Mucosa of descending colon (tissue), 3 donors: ENCODE measurements at regions not wholly inside any gene's neighbourhood (a gene's known extent, or its start where the extent isn't known, plus 50 kb on each side); places are given as distances from the start of the nearest gene placed in this dataset.

Experiments used
- ATAC-seq: fragments of 200-7000 bp; cut with Tn5 transposase; one replicate; pipeline ENCODE4 v1.9.1; 2020; ENCODE audit warnings: mild to moderate bottlenecking, moderate library complexity
- DNase-seq, 3 donors: peaks; one replicate each; pipeline ENCODE4 v3.0.0-alpha.2; 2020
- H3K36me3 ChIP-seq: fragments of 200-600 bp; one replicate; pipeline ENCODE4 v1.8.0; 2021; ENCODE audit warnings: low read depth, mild to moderate bottlenecking
- H3K4me1 ChIP-seq: fragments of 200-600 bp; one replicate; pipeline ENCODE4 v1.8.0; 2021; ENCODE audit warnings: low read depth, mild to moderate bottlenecking
- H3K4me3 ChIP-seq: fragments of 200-600 bp; one replicate; pipeline ENCODE4 v1.8.0; 2021; ENCODE audit warnings: mild to moderate bottlenecking
- H3K9me3 ChIP-seq: fragments of 200-600 bp; one replicate; pipeline ENCODE4 v1.8.0; 2021; ENCODE audit warnings: mild to moderate bottlenecking
- intact Hi-C, 2 donors: fragments of 100-400 bp; cut with DNase I in 1 of 2; cut with micrococcal nuclease in 1 of 2; formaldehyde crosslinking; loops; one replicate each; pipeline versions ENCODE4 v1.11.0 to v1.11.1; 2022; cut with DNase I, micrococcal nuclease
- TF ChIP-seq, protein P1 (sequence below): fragments of 200-600 bp; IDR thresholded peaks from one replicate; pipeline ENCODE4 v1.8.0; 2022; ENCODE audit warnings: antibody characterized with exemption, mild to moderate bottlenecking
- donor health status: DM: no; HTN: no; CAD: no; lungs with moderate emphysema.
- donor health status: DM: no; HTN: no; CAD: no.
- donor health status: DM: no; HTN: yes; CAD: no.

- no peaks in the 10 kb centered on the region for H3K4me1 ChIP-seq
- TF ChIP-seq, protein P1, sequence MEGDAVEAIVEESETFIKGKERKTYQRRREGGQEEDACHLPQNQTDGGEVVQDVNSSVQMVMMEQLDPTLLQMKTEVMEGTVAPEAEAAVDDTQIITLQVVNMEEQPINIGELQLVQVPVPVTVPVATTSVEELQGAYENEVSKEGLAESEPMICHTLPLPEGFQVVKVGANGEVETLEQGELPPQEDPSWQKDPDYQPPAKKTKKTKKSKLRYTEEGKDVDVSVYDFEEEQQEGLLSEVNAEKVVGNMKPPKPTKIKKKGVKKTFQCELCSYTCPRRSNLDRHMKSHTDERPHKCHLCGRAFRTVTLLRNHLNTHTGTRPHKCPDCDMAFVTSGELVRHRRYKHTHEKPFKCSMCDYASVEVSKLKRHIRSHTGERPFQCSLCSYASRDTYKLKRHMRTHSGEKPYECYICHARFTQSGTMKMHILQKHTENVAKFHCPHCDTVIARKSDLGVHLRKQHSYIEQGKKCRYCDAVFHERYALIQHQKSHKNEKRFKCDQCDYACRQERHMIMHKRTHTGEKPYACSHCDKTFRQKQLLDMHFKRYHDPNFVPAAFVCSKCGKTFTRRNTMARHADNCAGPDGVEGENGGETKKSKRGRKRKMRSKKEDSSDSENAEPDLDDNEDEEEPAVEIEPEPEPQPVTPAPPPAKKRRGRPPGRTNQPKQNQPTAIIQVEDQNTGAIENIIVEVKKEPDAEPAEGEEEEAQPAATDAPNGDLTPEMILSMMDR = no peak
- DNase-seq = no peak
- intact Hi-C loops = no loop called here
- no peaks in the 10 kb centered on the region for H3K36me3 ChIP-seq
- ATAC-seq = no peak
- H3K9me3 ChIP-seq = peaks cover 6% of the 10 kb centered on the region
- no peak overlapping the region for H3K4me3 ChIP-seq
Observed at GRCh38 chr5:29701600-29701999, 1491.9 kb upstream of the CDH6 start.

DNA sequence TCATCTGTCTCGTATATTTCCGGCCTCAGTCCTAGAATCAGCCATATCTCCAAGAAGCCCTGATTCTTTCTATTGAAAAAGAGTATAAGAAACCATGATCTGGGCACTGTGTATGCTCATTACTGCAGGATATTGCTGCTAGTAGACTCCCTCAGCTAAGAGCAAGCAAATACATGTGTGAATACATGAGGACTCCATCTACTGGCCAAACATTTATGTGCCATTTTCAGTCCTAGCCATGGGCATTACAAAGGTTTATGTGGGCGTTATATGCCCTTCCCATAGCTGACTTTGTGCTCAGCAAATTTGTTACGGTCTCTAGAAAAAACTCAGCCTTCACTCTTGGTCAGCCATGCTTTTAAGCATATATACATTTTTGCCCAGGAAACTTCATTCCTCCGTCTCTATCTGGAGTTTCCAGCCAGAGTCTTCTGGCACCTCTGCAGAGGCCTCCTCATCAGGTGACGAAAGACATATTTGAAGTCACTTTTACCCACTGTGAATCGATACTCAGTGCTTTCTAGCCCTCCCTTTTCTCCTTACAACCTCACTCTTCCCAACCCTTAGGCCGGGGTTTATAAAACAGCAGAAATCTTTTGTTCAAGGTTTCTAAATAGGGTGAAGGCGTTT is 1495.6 kb upstream of the CDH6 start:
- TF ChIP-seq, protein P1 = no peak
- peaks cover 10% of the 10 kb centered on the region for H3K9me3 ChIP-seq
- no peak overlapping the region for H3K4me3 ChIP-seq
- ATAC-seq (no peak), DNase-seq (no peak)
- intact Hi-C loops = no loop called here
- H3K4me1 ChIP-seq = no peaks in the 10 kb centered on the region
- H3K36me3 ChIP-seq = no peaks in the 10 kb centered on the region

GRCh38 chr5:29697278-29697677 is 1496.2 kb upstream of the CDH6 start:
- no peaks in the 10 kb centered on the region for H3K36me3 ChIP-seq
- no peak for ATAC-seq
- TF ChIP-seq, protein P1 = no peak
- no peaks in the 10 kb centered on the region for H3K4me1 ChIP-seq
- no peak overlapping the region for H3K4me3 ChIP-seq
- DNase-seq = no peak
- intact Hi-C loops = no loop called here
- peaks cover 10% of the 10 kb centered on the region for H3K9me3 ChIP-seq

GRCh38 chr5:29672678-29673077 is 1520.8 kb upstream of the CDH6 start:
- no peaks in the 10 kb centered on the region for H3K36me3 ChIP-seq
- ATAC-seq (no peak), DNase-seq (no peak)
- H3K4me3 ChIP-seq = no peak overlapping the region
- peaks cover 29% of the 10 kb centered on the region for H3K9me3 ChIP-seq
- intact Hi-C loops = no loop called here
- no peaks in the 10 kb centered on the region for H3K4me1 ChIP-seq
- TF ChIP-seq, protein P1 = no peak

GRCh38 chr5:29662876-29663275 is 1530.6 kb upstream of the CDH6 start:
- H3K9me3 ChIP-seq = peaks cover 34% of the 10 kb centered on the region
- intact Hi-C loops = no loop called here
- TF ChIP-seq, protein P1 = no peak
- no peaks in the 10 kb centered on the region for H3K4me1 ChIP-seq
- no peaks in the 10 kb centered on the region for H3K36me3 ChIP-seq
- no peak overlapping the region for H3K4me3 ChIP-seq
- ATAC-seq = no peak
- no peak for DNase-seq

DNA sequence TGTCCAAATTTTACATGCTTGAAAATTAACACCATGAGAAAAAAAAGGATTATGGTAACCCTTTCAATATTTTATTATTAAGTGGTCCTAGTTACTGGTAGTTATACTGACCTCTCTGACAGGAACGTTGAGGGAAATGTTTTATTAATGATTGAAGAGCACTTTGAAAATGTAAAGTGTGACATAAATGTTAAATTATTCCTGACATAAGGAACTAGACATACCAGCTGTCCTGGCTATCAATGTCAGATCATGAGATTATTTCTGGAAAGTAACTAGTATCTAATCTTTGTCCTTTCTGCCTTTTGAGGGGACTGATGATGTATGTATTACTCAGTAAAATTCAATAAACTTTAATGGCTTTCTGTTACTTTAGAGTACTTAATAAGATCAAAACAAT is 1538.5 kb upstream of the CDH6 start:
- ATAC-seq (no peak), DNase-seq (no peak)
- Histone ChIP-seq H3K4me1 (no peaks in the 10 kb centered on the region), H3K9me3 (peaks cover 30% of the 10 kb centered on the region), H3K4me3 (no peak overlapping the region), H3K36me3 (no peaks in the 10 kb centered on the region)
- intact Hi-C loops = no loop called here
- TF ChIP-seq, protein P1 = no peak
